ENCODE measurements at regions not wholly inside any gene's neighbourhood (a gene's known extent, or its start where the extent isn't known, plus 50 kb on each side); places are given as distances from the start of the nearest gene placed in this dataset.

DNA sequence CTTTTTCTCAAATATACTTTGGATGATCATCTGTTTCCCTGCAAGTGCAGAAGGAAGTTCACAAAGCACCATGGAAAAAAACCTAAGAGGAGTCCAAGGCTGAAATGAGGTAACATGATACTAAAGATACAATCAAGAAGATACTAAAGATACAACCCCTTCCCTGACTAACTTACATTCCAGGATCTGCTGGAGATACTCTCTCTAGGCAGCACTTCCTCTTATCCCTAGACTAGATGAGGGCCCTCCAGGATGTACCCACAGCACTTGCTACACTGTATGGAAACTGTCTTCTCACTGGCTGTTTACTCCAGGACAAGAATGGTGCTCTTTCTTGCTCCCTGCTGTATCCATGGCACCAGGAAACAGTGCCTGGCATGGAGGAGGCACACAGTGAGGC lies 116.4 kb upstream of the NFE2L3 start:
- DNase-seq: no peak

DNA sequence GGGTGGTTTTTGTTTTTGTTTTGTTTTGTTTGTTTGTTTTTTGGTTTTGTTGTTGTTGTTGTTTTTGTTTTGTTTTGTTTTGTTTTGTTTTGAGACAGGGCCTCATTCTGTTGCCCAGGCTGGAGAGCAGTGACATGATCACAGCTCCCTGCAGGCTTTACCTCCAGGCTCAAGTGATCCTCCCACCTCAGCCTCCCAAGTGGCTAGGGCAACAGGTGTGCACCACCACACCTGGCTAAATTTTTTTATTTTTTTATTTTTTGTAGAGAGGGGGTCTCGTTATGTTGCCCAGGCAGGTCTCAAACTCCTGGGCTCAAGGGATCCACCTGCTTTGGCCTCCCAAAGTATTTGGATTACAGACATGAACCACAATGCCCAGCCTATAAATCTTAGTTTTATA lies 115.9 kb upstream of the NFE2L3 start:
- DNase-seq: no peak

DNA sequence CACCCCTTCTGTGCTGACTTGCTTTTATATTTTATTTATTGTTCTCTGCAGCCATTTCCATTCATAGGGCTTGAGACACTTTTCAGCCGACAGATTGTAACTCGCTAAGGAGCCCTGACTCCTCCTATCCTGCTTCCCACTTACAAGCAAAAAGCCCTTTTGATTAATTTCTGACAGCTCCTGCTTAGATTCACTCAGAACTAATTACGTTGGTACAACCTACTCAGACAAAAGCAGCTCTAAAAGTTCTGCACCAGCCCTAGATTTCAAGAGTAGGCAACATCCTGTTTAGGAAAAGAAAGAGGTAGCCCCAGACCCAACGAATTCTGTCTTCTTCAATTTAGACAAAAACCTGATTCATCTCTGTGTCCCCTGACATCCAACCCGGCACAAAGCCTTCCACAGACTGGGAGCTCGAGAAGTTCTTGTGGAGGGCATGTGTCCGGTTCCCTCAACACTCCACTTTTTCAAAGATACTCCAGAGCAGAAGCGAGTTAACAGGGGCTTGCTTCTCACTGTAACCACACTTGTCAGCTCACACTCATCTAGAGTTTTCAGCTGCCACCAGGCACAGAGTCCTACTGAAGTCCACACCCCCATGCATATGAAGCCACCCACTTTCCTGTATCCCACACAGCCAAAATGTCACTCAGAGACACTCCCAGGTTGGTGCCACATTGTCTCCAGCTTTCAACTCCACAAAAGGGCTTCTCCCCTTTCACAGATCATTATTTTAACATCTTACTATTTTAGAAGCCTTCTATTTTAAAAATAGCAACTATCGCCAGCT lies 113.6 kb upstream of the NFE2L3 start:
- DNase-seq: no peak

DNA sequence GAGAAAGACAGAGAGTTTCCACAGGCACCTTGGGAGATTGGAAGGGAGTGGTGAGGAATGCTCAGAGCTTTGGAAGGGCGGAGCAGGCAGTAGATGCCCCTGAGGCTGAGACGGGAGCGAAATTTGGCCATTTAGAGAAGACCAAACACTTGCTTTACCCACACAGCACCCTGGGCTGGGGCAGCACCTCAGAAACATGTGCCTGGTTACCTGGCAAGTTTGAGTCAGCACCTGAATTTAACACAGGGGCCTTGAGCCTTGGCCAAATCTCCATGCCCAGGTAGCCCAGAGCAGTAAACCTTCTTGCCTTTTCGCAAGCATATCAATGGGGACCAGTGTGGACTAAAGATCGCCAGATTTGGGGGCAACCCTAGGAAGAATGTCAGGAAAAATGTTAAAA lies 111.9 kb upstream of the NFE2L3 start:
- no peak for DNase-seq

DNA sequence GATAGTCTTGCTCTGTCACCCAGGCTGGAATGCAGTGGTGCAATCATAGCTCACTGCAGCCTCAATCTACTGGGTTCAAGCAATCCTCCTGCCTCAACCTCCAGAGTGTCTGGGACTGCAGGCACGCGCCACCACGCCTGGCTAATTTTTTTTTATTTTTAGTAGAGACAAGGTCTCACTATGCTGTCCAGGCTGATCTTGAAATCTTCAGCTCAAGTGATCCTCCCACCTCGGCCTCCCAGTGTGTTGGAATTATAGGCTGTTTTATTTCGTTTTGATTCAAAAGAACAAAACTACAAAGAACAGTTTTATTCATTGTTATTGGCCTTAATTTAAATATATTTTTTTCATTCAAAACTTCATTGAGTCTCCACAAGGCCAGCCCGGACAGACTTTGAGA lies 109.8 kb upstream of the NFE2L3 start:
- no peak for DNase-seq

DNA sequence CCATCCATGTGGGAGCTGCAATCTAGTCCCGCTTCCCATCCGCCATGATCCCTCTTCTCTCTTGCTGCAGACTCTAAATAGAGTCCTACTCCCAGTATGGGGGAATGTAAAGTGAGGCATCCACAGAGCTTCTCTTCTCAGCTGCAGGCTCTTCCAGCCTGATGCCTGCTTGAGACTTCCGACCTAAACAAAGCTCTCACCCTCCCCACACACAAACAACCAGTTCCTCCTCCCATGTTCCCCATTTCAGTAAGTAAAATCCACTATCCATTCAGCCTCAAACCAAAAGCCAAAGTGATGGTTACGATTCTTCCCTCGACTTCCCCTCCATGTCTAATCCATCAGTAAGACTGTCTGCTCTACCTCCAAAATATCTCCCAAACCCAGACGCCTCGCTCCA lies 108.2 kb upstream of the NFE2L3 start:
- no peak for DNase-seq

DNA sequence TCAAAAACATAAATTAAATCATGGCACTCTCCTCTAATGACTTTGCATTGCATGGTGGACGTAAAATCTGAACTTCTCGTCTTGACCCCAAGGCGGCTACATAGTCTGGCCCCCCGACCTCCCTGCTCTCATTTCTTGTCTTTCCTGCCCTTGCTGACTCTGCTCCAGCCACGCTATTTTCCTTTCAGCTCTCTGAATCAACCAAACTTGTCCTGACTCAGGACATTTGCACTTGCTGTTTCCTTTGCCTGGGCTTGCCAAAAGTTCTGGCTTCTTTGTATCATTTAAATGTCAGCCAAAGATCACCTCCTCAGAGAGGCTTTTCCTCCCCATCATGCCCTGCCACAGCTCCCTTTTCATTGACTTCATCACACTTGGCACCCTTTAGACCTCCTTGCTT lies 107.7 kb upstream of the NFE2L3 start:
- DNase-seq: no peak

DNA sequence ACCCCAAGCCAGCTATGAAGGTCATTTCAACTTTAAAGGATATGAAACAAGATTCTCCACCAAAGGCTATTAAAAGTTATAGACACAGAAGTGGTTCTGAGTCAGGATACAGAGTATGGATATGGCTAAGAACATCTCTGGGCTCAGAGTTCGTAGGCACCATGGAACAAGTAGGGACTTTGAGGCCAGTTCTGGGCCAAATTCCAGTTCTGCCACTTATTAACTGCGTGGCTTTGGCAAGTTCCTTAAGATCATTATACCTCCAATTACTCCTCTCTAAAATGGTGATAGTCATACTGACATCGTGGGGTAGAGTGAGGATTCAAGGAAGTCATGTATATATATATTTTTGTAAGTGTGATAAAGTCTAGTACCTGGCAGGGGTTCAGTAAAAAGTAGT lies 105.8 kb upstream of the NFE2L3 start:
- DNase-seq: no peak

DNA sequence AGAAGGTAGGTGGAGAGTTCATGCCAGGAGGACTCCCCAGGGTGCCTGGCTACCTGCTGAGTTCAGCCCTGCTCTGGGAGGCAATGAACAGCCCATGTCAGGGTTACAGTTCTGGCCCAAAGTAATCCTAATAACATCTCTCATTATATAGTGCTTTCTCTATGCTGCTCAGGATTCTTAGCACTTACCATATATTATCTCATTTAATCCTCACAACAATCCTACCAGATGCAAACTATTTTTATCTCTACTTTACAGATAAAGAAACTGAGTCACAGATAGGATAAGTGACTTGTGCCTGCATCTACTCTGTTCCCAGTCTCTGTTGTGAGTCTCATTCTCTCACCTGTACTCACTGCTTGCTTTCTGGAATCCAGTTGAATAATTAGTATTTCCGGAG lies 105.1 kb upstream of the NFE2L3 start:
- DNase-seq: no peak

DNA sequence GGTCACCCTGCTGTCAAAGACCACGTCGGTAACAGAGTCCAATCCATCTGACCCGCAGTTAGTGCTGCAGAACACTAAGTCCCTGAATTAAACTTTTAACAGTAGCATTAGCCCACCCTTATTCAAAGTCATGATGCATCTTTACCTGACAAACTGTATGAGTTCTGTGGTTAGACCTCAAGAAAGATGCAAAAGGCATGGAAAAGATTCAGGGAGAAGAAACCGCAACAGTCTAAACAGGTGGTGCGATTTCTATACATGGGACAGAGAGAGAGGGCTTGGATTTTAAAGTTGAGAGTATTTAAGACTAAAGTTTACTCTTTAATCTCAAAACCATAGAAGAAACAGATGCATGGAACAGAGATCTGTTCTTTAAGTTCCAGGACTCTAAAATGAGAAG lies 103.3 kb upstream of the NFE2L3 start:
- no peak for DNase-seq

DNA sequence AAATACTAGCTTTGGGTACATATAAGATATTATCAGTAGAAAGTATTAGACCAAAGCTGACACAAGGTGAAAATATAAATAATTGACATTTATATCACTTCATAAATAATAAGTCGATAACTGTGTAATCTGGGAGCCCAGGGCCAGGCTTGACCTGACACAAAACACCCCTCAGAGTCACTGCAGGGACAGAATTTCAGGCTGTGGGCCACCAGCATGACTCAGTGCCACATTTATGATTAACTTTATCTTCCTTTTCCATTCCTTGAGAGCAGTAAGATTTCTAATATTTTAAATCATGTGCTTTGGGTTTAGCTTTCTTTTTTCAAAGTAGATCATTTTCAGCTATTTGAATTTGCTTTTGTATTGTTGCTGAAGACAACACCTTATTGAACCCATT lies 102.9 kb upstream of the NFE2L3 start:
- no peak for DNase-seq

DNA sequence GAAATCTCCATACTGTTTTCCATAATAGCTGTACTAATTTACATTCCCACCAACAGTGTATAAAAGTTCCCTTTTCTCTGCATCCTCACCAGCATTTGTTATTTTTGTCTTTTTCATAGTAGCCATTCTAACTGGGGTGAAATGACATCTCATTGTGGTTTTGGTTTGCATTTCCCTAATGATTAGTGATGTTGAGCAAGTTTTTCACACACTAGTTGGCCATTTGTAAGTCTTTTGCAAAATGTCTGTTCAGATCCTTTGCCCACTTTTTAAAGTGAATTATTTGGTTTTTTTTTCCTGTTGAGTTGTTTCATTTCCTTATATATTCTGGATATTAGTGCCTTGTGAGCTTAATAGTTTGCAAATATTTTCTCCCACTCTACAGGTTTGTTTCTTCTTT lies 101.0 kb upstream of the NFE2L3 start:
- no peak for DNase-seq

DNA sequence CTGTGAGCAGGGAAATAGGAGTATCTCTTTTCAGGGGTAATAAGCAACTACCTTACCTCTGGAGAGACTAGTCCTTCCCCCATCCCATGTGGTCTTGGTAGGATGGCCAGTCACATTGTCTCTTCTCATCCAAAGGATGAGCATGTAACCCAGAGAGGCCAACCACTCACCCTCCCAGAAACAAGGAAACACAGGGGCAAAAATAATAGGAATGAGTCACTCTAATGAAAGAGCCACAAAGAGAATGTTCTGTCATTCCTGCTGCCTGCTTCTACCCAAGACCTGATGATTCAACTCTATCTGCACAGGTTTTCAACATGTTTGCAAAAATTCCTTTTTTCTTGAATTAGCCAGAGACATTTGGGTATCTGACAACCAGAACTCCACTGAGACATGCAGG lies 99.3 kb upstream of the NFE2L3 start:
- DNase-seq: no peak

DNA sequence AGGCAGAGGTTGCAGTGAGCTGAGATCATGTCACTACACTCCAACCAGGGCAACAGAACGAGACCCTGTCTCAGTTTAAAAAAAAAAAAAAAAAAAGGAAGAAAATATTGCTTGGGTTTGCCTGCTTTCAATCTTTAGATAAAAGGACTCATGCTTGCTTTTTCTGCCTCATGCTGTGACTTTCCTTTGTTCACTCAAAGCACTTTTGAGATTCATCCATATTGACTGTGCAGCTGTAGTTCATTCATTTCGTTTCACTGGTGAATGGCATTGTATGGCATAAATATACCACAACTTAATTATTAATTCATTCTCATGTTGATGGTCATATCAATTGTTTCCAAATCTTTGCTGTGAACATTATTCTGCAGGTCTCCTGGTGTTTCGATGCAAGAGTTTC lies 97.6 kb upstream of the NFE2L3 start:
- no peak for DNase-seq

DNA sequence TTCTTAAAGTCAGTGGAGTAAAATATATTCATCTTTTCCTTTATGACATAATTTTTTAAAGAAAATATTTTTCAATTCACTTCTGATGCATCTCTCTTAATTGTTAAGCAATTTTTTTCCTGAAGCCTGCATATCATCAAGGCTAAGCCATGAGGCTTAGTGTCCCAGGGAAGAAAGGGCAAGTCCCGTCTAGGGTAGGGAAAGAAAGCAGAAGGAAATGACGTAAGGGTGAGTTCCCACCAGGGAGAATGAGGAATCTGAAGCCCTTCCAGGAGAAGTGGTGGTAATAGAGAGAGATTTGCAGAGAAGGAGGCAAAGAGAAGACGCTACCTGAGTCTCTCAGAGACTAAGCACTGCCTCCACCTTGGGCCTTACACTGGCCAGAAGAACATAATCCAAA lies 96.8 kb upstream of the NFE2L3 start:
- no peak for DNase-seq

DNA sequence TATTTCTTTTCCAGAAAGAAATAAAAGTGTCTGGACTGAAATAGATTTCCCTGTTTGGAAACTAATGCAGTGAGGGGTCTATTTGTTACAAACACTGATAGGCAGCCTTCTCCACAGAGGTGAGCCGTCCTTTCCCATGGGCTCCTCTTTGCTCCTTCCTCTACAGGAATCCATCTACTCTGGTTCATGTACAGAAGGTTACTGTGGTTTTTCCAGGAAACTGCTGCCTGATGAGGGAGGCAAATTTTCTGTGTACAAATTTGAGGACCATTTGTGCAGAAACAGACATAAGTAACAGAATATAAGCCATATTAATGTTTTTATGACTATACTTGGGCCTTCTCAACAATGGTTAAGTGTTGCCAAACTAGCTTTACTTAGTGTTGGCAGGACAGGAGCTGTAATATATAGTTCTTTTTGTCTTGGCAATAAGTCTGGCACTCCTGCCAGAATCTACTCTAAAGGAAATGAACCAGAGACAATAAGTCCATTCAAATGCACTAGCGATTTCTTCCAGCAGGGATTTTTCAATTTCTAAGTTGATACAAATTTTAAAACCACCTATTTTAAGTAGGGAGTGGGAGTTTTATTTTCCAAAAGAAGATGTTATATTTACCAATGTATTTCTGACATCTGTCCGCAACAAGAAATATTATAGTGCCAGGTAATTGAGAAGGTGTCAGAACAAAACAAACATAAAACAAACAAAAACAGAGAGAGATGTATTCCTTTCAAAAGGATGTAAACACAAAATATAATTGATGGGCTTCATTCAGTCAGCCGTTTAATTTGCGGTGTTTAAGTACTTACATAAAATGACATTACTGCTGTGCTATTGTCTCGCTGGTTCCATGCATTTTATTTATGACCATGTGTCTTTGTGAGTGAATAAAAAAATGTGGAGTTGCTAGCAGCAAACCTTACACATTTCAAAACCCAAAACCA lies 91.0 kb upstream of the NFE2L3 start:
- DNase-seq: no peak

DNA sequence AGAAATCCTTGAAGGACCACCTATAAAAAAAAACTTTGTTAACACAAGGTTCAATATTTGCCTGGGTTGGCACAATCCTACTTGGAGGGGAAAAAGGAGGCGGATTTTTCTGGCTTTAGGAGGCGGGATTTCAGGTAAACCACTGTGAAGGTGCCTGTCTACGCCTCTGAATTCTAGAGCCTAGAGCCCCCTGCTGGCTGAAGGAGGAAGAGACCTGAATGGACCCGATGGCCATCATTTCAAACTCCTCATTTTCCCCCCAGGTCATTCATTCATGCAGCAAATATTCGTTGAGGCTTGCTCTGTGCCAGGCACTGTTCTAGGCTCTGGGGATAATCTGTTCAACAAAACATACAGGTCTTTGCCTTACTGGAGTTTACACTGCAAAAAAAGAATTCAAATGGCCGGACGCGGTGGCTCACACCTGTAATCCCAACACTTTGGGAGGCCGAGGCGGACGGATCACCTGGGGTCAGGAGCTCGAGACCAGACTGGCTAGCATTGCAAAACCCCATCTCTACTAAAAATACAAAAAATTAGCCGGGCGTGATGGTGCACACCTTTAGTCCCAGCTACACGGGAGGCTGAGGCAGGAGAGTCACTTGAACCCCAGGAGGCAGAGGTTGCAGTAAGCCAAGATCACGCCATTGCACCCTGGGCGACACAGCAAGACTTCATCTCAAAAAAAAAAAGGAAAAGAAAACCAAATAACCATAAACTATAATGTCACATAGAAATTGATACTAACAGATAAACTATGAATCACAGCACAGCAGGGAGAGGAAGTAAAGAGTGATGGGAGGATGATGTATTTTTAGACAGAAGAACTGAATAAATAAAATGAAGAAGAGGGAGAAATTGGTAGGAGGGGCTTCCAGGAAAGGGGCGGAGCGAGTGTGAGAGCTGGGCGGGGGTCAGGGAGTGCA lies 90.1 kb upstream of the NFE2L3 start:
- peak; percentile 39 for DNase-seq

DNA sequence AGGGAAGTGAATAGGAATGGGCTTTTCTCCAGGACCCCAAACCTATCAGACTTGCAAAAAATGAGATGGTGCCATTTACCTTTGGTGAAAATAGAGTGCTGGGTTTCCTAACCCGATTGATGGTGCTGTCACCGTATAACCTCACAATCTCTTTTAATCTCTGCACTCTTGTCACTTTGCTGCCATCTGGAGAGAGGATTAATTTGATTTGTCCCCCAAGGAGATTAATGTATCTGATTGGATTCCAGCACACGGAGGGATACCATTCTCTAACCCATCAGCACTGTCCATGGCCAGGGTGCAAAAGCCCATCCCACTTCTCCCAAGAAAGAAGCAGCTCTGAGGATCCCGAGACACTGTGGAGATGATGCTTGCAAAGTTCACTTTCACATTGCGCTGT lies 86.3 kb upstream of the NFE2L3 start:
- DNase-seq: no peak

DNA sequence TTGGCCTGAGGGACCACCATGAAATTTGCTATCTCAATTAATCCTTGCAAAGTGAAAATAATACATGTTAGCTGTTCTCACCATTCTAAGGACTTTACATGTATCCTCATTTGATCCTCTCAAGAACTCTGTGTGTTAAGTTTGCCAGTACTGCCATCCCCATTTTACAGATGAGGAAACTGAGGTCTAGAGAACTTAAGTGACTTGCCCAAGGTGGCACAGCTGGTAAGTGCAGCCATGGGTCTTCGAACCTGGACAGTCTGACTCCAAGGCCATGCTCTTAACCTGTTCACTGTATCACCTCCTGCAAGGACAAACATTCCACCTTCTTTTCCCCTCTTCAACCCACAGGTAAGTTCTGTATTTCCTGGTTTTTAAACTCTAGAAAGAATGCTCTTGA lies 85.3 kb upstream of the NFE2L3 start:
- no peak for DNase-seq

DNA sequence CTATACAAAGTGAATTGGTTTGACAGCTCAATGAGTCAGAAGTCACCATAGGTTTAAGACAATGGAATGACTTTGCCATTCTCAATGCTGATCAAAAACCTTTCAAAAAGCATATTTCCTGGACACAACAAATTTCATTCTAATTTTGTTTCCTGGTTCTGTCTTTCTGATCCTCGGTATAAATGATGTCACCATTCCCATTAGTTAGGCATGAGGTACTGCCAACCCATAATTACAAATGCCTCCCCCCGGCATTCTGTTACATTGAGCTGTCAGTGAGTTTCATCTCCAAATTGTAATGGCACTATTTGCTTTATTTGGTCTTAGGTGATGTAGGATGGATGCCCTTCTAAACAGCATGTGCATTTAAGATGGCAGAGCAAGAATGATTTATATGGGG lies 81.7 kb upstream of the NFE2L3 start:
- DNase-seq: no peak

DNA sequence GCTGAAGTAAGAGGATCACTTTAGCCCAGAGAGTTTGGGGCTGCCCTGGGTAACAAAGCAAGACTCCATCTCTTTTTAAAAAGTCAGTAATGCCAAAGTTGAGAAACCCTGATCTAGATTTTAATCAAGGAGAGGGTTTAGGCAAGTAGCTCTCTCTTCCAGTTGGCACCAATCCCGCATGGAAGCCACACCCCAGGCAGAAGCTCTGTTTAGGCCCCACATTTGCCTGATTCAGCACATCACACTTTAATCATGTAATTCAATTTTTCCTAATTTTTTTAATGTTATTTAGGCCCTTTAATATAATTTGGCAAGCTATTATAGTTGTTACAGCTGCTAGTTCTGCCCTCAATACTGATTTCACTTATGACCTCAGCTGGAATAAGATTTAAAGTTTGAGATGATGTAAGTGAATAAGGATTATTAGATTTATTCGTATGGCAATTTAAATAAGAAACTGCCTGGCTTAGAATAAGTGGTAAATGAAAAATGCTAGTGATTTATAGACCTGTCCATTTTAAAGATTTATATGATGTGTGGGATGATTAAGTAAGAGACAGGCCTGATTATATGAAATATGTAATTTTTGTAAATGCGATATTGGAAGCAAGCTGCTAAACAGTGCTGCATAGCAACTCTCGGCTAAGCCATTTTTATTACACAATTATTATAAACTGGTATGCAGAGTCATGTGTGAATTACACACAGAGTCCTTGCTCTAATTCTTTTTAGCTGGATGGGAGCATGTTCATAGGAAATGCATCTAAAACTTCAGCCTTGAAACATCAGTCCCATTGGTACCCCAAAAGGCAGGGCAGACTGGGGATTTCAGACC lies 80.2 kb upstream of the NFE2L3 start:
- no peak for DNase-seq

DNA sequence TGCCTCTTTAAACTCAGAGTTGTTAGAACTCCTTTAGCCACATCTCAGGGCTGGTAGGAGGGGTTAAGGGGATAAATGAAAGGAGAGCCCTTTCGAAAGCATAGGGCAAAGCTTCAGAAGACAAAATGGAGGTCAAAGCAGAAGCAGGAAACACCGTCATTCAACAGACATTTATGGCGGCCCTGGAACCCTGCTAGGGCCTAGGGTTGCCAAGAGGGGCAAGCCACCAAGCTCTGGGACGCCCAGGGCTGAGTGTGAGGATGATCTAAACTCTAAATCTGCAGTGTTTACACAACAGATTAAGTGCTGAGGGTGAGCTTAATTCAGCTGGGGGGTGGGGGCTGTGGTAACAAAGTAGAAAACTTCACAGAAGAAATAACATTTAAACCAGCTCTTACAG lies 79.0 kb upstream of the NFE2L3 start:
- no peak for DNase-seq

Data from DMS 273 treated with DMSO at 0.1 percent for 48 hours (cell line).